ENCODE measurements at regions not wholly inside any gene's neighbourhood (a gene's known extent, or its start where the extent isn't known, plus 50 kb on each side); places are given as distances from the start of the nearest gene placed in this dataset.

DNA sequence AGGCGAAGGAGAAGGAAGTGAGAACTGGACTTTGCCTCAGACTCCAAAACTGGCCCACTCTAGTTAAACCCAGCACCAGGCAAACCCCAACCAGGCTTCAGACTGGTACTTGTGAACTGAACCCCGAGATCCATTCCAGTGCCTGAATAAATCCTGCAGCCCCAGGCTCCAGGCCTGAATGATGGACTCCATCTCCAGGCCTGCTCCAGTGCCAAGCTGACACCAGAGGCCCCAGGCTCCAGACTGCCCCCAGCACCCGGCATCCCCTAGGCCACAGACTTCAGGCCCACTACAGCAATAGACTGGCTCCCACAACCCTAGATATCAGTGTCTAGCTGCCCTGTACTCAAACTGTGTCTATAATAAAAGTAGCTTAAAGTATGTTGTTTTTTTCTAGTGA is 406.8 kb downstream of the FAM181B start:
- DNase-seq (ENCODE audit: extremely low read depth, low read depth), result no peak
- TF ChIP-seq, protein P1, sequence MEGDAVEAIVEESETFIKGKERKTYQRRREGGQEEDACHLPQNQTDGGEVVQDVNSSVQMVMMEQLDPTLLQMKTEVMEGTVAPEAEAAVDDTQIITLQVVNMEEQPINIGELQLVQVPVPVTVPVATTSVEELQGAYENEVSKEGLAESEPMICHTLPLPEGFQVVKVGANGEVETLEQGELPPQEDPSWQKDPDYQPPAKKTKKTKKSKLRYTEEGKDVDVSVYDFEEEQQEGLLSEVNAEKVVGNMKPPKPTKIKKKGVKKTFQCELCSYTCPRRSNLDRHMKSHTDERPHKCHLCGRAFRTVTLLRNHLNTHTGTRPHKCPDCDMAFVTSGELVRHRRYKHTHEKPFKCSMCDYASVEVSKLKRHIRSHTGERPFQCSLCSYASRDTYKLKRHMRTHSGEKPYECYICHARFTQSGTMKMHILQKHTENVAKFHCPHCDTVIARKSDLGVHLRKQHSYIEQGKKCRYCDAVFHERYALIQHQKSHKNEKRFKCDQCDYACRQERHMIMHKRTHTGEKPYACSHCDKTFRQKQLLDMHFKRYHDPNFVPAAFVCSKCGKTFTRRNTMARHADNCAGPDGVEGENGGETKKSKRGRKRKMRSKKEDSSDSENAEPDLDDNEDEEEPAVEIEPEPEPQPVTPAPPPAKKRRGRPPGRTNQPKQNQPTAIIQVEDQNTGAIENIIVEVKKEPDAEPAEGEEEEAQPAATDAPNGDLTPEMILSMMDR (IDR thresholded peaks at IDR 0.05; ENCODE audit: low read depth, low read length), result no peak

DNA sequence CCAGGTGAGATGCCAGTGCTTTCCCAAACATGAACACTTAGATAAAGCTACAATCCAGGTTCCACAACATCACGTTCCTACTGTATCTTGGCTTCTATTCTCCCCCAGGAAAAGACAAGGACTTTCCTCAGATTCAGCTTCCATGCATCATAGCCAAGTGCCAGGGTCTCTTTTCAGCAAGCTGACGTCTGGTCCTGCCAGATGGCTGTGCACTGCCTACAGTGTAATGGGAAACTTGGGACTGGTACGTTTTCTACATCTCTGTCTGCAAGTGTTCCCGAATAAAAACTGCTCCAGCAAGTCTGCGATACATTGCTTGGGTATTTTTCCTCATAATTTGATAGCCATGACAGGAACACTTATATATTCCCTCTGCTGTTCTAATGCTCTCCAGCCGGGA is 412.5 kb downstream of the FAM181B start:
- no peak for DNase-seq (ENCODE audit: extremely low read depth, low read depth)
- TF ChIP-seq, protein P1 (IDR thresholded peaks at IDR 0.05; ENCODE audit: low read depth, low read length), result no peak

DNA sequence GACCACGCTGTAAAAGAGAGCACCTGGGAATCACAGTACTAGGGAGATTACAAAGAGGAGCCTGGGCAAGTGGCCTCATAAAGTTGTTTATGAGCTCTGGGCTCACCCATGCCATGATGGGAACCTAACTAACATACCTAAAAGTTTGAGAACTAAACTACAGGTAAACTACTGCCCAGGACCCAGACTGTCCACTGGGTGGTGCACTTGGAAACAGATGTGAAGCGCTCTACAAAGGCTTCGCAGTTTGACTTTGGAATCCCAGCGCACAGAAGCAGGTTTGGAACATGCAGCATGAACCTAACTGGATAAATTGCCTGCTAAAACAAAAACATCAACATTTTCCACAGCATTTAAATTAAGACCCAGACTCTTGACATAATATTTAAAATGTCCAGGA is 418.6 kb downstream of the FAM181B start:
- DNase-seq (ENCODE audit: extremely low read depth, low read depth), result no peak
- TF ChIP-seq, protein P1 (IDR thresholded peaks at IDR 0.05; ENCODE audit: low read depth, low read length), result no peak

DNA sequence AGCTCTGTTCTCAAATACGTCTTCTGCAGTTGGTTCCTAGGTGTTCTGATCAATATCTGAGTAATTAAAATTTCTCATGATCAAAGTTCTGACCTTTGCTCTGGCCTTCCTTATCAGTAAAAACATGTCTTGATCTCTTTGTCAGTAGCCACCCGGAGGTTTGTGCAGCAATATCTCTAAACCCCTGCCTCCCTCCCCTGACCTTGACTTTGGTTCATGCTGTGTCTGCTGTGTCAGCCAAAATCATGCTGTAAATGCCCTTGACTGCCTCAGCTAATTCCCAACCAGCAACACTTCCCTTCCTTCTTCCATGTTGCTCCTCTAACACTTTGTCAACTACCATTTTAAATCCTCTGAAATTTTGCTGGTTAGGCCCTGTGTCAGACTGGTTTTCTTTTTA is 424.7 kb downstream of the FAM181B start:
- TF ChIP-seq, protein P1 (IDR thresholded peaks at IDR 0.05; ENCODE audit: low read depth, low read length), result no peak
- no peak for DNase-seq (ENCODE audit: extremely low read depth, low read depth)

DNA sequence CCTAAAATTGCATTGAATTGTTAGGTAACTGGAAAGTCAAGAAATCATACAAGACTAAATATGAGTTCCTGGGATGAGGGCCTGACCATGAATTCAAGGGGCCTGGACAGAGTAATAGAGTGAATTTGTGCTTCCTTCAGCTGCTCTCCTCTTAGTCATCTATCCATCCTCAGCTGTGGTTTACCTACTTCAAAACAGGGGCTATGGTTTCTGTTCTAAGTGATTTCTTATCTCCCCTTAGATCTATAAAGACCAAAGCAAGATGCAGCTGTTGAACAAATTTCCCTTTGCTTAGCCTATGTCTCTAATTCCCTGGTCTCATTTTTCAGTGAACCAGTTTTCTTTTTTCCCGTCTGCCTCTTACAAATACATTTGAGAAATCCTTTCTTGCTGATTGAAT is 428.5 kb downstream of the FAM181B start:
- no peak for DNase-seq (ENCODE audit: extremely low read depth, low read depth)
- TF ChIP-seq, protein P1 (IDR thresholded peaks at IDR 0.05; ENCODE audit: low read depth, low read length), result no peak

DNA sequence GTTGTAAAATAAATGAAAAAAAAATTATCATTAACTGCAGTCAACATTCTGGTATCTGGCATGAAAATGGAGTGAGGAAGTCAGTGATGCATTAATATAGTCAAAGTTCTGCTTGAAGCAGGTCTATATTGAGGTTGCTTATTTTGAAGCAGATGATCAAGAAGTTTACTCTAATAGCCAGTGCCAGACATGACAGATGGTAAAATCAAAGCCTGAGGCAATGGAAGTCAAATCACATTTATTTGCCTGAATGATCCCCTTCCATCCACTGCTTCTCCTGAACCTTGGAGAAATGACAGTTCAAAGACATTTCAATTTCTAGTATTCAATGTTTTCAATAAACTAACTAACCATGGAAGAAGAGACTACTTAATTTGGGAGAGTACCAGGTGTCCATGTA is 430.0 kb downstream of the FAM181B start:
- DNase-seq (ENCODE audit: extremely low read depth, low read depth), result no peak
- TF ChIP-seq, protein P1 (IDR thresholded peaks at IDR 0.05; ENCODE audit: low read depth, low read length), result no peak

DNA sequence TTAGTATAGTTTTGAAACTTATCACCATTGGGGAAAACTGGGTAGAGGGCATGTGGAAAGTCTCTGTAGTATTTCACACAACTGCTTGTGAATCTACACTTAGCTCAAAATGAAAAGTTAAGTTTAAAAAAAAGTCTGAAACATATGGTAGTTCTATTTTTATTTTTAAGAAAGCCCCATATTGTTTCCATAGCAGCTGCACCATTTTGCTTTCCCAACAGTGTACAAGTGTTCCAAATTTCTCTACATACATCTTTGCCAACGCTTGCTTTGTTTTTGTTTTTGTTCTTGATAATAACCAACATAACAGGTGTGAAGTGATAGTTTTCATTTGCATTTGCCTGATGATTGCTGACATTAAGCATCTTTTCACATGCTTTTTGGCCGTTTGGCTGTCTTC is 445.2 kb downstream of the FAM181B start:
- TF ChIP-seq, protein P1 (IDR thresholded peaks at IDR 0.05; ENCODE audit: low read depth, low read length), result no peak
- DNase-seq (ENCODE audit: extremely low read depth, low read depth), result no peak

Measured in AG09319 (cell line).